NAMALWA (cell line): ENCODE measurements at regions not wholly inside any gene's neighbourhood (a gene's known extent, or its start where the extent isn't known, plus 50 kb on each side); places are given as distances from the start of the nearest gene placed in this dataset.
"Not testable (repeated sequence)": the region's sequence is repeated elsewhere in the genome, so short reads cannot be mapped to it uniquely, and the experiment has no call there.

Source experiments
- DNase-seq: peaks from one replicate; pipeline ENCODE4 v3.0.0-alpha.2; 2015; ENCODE audit warnings: low spot score

DNA sequence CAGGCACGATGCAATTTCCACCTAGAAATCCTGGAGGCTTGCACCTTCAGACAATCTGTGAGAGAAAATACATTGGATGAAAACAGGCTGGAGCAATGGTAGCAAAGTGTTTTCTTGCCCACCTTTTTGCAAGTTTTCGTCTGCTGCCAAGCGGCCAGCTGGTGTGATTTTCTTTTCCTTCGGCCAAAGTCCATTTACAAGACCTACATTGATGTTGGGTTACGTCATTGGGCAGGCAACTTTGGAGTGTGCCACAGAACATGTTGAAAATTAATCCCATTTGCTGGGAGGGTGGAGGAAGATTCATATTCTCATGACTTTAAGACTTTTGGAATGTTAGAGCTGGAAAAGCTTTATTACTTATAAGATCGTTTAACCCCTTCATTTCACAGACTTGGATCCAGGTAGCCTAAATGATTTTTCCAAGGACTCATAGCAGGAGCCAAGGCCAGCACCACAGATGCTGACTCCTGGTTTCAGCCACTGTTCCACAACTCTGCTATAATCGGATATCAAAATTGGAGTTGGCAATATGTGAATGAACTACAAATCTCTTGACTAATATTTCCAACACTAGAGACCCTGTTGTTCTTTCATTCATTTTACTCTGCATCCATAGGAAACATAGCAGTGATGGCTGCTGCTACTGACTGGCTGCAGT, 352.1 kb downstream of the RND3 start:
- DNase-seq = no peak

DNA sequence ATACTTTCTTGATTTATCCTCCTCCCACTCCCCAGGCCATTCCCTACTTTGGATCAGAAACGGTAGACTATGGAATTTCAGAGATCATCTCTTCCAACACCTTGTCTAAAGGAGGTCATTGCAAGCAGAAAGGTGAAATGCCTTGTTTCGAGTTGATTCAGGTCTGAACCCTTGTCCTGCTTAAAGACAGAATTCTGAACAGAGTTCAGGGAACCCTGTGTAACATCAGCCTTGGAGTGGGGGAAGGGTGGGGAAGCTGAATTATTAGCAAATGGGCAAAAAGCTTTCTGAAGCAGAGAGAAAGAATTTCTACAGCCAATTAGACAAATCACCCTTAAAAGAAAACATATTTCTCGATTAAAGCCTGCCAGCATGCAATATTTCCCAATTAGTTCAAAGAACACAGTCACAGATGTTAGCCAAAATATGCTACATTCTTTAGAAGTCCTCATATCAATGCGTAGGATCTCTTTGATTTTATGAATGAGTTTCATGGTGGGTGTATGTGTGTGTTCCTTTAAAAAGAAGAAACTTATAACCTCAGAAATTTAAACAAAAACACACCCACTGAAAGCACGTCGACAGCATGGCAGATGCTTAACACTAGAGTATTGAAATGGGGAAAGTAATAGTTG, 353.1 kb downstream of the RND3 start:
- no peak for DNase-seq

DNA sequence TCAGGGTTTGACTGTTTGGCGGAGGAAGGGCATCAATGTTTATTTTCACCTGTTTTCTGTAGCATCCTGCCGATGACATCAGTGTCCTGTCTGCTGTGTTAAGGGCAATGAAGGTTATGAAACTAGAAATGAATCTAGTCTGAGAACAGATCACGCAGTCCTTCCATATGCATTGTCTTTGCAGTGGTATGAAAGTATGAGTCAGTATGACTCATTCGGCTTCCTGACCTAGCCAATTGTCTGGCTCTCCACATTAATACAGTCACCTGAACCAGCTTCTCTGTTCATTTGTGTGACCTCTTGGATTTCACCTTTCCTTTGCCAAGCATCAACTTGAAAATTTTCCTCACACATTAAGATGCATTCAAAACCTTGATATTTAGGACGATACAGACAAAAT, 353.8 kb downstream of the RND3 start:
- DNase-seq = no peak

DNA sequence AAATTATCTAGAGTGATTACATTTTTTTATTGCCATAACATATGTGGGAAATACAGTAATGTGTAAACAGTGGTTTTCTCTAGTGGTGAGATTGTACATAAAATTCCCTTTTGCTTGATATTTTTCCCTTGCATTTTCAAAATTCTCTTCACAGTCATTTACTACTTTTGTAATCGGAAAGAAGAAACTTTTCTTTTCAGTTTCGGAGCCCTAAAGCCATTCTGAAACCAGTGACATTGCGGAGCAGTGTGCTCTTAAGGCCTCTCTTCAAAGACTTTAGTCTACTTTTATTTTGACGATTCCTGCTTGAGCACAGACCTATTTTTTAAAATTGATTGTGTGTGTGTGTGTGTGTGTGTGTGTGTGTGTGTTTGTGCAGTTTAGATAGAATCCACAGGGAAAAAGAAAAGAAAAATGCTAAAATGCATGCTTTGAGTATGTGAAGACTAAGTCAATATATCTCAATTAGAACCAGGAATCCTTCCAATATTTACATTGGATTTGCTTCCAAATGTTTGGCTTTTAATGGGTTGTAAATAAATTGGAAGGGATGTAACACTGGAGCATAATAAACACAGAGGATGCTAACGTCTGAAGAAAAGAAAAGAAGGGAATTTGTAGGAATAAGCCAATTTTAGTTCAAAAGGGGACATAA, 357.4 kb downstream of the RND3 start:
- no peak for DNase-seq

DNA sequence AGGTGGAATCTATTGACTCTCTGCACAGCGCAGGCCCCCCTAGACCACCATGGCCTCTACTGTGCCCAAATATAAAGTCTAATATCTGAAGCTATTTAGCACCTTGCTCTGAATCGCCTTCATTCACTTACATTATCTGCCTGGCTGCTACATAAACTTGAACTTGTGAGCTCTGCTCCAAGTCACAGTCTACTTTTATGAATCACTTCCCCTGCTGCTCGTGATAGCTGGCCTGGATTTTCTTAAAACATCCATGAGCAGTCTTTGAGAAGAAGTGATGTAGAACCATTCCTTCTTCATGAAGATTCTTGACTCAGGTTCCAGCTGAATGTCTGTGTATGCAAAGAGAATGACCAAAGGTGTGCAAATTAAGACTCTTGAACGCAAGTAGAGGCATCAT, 359.5 kb downstream of the RND3 start:
- DNase-seq = no peak

DNA sequence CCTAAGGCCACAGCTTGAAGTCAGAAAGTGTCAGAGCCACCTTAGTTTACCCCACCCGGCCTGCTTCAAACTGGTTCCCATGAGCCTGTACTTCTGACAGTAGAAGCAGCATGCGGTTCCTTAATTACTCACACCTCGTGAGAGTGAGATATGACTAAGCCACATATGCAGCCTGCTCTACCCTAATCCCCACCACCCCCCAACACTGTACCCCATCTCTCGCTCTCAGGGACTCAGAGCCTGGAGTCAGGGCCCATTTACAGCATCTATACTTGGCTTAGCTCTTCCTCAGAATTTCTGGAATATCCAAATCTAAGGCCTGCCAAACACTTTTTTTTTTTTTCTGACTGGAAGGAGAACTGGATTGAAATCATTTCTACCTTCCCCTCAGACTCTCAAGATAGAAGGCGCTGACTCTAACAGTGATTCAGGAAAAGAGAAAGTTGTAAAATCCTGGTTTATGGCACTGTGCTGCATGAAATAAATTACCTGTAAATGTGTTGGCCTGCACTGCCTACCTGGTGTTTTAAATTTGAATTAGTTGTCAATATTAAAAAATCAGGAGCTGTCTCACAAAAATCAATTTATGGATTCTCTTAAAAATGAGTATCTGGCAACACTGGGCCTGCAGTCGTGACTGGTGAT, 360.0 kb downstream of the RND3 start:
- DNase-seq = no peak

DNA sequence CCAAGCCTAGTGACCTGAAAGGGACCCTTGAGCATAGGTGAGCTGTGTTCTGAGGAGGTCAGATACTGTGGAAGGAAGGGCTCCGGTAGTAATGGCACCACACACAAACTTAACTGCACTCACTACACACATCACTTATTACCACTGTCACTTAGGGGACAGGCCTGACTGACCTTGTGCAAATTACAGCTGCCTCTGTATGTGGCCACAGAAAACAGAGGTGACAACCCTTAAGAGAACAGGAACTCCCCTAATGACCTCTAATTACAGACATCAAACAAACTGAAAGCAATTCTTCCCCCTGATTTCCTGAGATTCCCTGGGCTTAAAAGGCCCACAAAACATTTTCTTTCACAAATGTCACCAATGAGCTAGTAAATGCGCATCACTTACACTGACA, 360.6 kb downstream of the RND3 start:
- DNase-seq = no peak

DNA sequence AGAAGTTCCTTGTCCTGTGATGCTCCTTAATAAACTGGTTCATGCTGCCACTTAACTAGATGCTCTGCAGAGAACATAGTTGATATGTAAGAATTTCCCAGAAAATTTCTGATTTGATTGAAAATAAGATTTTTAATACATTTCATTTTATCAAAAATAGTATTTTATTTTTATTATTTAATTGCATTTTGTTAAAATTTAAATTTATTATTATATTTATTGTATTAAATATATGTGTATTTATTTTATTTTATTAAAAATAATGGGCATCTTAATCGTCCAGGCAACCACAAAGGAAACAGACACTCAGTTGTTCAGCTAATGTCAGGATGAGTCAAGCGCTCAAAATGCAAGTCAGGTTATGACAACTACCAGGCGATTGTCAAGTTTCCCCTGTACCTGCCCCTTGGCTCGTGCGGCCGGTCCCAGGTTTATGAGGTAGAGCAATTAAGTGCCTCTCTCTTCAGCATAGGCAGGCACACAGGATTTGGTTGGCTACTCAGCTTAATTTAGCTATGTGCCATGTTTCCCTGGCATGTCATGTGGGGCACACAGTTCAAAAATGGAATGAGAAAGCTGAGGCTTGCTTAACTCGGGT, 361.2 kb downstream of the RND3 start:
- DNase-seq = no peak

DNA sequence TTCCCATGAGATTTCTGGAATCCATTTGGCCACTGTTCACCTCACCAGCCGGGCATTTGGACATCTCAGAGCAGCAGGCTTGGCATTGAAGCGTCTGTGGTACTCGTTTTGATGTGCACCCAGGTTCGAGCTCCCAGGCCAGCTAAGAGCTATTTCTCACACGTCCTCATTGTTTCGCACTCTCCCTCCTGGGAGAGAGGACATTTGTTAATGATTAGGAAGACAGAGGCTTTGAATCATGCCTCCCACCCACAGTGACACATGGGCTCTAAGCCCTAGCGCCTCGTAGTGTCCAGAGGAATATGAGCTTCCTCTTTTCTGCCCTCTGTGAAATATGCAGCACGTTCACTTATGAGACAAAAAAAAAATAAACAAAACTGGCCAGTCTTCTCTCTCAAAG, 361.8 kb downstream of the RND3 start:
- no peak for DNase-seq

DNA sequence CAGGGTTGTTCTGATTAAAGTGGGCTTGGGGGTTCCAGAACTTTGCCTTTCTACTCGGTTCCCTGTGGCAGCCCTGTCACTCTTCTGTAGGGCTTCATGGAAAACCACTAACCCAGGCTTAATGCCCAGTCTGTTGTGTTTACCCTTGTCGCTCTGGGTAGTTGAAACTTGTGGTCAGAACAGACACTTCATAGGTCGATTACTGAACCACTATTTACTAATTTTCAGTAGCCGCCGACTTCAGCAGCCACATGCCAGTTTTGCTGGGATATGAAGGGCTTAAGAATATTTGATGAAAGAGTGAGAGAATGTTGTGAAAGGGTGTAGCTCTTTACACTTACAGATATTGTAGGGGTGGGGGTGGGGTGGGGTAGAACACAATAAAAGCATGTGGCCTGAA, 362.3 kb downstream of the RND3 start:
- no peak for DNase-seq

DNA sequence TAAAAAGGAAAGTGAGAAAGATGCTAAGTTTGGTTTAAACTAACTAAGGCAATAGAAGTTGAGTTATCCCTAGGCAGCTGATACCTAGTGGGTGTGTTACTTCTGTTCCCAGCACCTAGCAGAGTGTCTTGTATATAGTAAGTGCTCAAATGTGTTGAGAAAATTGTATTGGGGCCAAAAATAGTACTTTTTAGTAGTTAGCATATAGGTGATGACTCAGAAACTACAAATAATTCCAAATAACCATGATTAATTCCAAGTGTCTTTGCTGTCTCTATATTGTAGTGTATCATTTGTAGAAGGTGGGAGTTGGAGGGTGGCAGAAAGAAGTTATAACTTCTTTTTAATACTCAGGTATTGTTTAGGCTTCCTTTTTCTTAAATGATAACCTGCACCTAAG, 362.7 kb downstream of the RND3 start:
- DNase-seq = no peak

DNA sequence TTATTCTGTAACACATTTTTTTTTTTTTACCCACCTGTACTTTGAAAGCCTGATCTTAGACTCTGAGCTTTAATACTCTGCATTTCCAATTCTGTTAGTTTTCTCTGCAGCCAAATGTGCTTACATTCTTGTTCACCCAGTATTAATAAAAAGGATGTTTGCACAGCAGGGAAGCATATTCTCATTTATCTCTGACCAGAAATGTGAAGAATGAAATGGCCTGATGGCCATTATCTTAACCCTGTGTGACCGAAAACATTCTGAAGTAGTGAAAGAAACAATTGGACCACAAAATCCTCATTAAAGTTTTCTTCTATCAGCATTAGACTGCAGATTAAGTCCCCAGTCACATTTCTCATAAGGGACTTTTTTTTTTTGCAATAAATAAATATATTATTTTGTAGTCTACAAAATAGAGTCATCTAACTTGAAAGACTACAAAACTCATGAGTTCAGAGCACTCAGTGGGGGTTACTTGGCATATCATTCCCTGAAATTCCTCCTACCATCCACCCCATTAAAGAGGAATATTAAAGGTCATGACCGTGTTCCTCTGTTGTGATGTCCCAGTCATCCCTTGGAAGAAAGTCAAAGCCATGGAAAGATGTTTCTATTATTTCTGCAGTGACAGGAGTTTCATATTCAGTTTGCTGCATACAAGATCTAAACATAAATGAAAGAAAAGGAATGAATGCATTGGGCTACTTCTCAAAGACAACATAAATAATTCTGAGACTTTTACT, 364.4 kb downstream of the RND3 start:
- DNase-seq = no peak

DNA sequence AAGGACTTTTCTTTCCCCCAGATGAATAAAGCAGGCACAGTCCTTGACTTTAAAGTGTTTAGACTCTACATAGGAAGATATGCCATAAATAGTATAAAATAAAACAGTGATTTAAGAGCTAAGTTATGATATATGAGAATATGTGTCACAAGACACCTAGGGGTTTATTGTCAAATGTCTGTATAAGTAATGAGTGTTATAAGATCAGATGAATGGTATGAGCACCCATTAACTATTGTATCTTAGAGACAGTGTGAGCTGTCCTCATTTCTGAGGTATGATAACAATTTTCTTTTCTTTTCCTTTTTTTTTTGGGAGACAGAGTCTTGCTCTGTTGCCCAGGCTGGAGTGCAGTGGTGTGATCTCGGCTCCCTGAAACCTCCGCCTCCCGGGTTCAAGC, 365.3 kb downstream of the RND3 start:
- no peak for DNase-seq

DNA sequence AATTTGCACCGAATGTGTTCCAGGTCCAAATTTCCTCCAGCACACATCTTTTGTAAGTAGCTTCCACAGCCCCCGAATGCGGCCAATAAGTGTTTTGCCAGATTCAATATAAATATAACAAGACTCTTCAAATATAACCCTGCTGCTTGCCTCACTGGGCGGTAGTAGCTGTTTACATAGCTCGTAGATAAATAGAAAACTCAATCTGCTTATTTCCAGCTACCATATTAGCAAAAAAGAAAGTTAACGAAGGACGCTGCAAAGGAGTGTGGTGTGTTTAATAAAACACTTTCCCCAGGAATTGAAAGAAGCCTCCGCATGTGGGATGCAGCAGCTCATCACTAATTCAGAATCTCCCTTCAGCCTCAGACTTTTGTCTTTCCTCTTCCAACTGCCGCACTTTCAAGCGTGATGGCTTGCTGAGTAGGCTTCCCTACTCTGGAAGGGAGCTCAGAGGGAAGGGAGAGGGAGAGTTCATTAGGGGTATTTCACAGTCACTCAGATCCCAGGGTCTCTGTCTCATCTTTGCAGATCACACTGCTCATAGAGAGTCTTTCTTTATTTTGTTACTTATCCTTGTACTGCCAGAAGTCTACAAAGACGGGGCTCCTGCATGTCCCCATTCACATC, 367.0 kb downstream of the RND3 start:
- DNase-seq = no peak

DNA sequence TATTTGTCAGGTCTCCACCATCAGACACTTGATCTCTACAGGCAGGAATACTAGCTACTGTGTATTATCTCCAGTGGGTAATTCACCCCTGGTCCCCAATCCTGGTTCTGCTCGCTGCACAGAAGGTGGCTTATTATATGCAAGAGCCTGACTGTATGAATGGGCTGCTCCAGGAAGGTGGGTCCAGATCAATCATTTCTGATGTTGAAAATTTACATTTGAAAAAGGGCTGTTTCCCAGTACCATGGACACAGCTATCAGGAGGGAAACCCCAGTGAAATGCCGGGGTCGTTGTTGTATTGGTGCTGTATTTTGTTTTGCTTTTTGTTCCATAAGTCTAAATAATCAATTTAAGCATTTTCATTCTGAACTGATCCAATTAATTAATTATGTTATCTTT, 367.6 kb downstream of the RND3 start:
- DNase-seq = no peak

DNA sequence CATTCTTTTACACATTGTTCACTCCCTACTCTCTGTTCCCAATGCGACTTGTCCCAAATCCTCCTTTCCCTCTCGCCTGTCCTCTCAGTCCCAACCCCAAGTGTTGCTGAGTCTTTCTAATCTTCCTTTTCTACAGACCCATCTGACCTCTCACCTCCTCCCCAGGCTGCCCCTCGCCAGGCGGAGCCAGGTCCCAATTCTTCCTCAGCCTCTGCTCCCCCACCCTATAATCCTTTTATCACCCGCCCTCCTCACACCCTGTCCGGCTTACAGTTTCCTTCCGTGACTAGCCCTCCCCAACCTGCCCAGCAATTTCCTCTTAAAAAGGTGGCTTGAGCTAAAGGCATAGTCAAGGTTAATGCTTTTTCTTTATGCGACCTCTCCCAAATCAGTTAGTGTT, 373.4 kb downstream of the RND3 start:
- DNase-seq = not testable (repeated sequence)

DNA sequence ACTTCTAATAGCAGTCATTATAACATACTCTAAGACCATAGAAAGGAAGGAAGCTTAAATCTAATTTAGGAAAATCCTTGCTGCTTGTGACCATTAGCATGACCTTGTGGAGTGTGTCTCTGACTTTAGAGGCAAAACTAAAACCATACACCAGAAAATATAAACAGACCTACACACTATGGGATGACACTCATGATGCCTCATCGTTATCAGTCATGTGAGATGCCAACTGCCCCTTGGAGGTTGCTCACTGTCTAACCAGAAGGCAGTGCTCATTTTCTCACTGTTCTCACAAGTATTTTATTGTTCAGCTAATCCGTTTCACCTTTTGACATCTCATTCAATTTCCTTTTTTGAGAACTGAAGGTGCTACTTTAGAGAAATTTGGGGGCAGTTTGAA, 376.9 kb downstream of the RND3 start:
- DNase-seq = no peak

DNA sequence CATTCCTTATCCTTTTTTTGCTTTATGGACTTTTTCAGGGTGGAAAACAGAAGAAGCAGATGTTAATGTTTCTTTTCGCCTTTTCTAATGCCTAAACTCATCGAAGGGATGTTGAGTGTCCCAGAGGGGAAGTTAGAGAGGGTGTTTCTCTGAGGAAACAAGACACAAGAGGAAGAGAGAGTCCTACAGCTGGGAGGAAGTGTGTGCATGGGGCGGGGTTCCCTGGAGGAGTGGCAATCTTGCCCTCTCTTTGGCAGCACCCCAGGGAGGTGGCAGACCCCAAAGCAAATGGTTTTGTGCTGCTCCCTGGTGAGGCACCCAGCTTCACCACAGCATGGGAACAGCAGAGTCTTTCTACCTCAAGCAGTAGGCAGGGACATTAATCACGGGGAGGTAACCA, 377.6 kb downstream of the RND3 start:
- no peak for DNase-seq

DNA sequence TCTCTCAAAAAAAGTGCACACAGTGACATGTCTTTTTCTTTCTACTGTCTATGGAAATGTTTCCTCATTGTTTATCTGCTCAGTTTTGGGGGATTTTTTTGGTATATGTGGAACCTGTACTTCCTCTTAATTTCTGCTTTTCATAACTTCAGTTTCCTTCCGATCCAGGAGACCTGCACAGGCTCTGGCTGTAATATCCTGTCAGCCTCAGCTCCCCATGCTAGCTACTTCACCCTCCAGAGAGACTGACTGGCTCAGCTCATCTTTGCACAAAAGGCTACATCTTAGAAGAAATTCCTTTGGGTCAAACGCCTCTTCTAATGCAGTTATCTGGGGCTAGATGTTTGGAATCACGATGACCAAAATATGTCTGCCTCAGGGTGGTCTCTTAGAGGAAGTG, 378.4 kb downstream of the RND3 start:
- no peak for DNase-seq

DNA sequence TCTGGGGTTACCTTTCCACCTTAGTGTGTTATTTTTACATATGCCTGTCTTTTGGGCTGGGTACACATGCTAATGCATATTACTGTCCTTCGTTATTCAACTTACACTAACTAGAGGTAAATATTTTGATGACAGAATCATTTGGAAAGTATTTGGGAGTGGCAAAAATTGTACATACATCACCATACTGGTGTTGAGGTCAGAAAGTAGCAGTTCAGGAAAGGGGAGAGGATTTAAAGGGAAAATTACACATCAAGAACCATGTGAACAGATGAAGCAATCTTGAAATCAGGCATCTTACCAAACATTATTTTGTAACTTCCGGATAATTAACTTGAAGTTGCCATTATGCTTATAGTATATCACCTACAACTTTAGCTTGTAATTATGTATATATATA, 379.7 kb downstream of the RND3 start:
- no peak for DNase-seq

DNA sequence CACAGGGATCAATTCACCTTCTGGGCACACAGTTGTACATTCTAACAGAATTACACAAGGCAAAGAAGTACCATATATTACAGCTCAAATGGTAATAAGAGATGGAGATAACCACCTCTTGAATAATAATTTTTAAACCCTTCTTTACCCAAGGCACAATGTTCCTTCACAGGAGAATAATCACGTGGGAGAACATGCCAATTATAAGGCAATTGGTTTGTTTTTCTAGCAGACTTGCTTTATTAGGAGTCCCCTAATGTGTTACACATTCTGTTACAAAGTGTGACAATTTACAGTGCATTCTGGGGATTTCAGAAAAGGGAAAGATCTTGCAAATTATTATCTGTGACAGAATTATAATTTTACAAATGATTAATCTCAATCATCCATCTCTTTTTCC, 380.3 kb downstream of the RND3 start:
- no peak for DNase-seq

DNA sequence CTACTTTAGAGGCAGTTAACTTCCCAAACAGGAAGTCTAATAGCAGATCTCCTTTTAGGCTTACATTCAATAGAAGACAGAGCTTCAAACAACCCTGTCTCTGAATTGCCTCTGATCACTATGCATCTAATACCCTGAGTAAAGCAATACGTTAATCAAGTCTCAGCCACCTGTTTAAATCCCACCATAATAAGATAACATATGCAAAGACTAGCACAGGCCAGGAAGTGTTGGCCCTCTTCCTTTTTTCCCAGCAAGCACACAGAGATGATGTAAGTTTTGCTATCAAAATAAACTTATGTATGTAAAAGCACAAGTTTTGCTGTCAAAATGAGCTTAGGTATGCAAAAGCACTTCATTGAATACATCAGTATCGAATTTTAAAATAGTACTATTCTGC, 385.5 kb downstream of the RND3 start:
- no peak for DNase-seq
